ENCODE measurements at regions not wholly inside any gene's neighbourhood (a gene's known extent, or its start where the extent isn't known, plus 50 kb on each side); places are given as distances from the start of the nearest gene placed in this dataset.

- TF ChIP-seq EZH2phosphoT487 (IDR thresholded peaks at IDR 0.05; ENCODE audit: borderline replicate concordance, low read depth, low read length) (no peak), CTCF (conservative IDR thresholded peaks at IDR 0.05; ENCODE audit: low read length) (no peak)
These were observed 91.0 kb downstream of the SETD4 start for GRCh38 chr21:35969281-35969680.

Measured in OCI-LY7 (cell line).